ENCODE measurements at regions not wholly inside any gene's neighbourhood (a gene's known extent, or its start where the extent isn't known, plus 50 kb on each side); places are given as distances from the start of the nearest gene placed in this dataset.
"Not testable (repeated sequence)": the region's sequence is repeated elsewhere in the genome, so short reads cannot be mapped to it uniquely, and the experiment has no call there.

- H3K9ac ChIP-seq (ENCODE audit: low read depth in 1 of 2, low read length in 2 of 2): no peak overlapping the region
- H3K4me1 ChIP-seq (ENCODE audit: control insufficient read depth in 2 of 2, insufficient read depth in 2 of 2, low read length in 2 of 2): peaks cover 0 to 3% of the 10 kb centered on the region in 2 donors
- H3K9me3 ChIP-seq (ENCODE audit: control insufficient read depth in 2 of 2, low read length in 2 of 2): no peaks in the 10 kb centered on the region
- H3K36me3 ChIP-seq (ENCODE audit: control insufficient read depth in 2 of 2, insufficient read depth in 2 of 2, low read length in 2 of 2): no peaks in the 10 kb centered on the region
- H3K27ac ChIP-seq (ENCODE audit: low read depth in 2 of 2, low read length in 2 of 2): no peak overlapping the region
- no peak overlapping the region for H3K4me3 ChIP-seq (ENCODE audit: low read length in 2 of 2)
- no peaks in the 10 kb centered on the region for H3K27me3 ChIP-seq (ENCODE audit: control insufficient read depth in 2 of 2, insufficient read depth in 2 of 2, low read length in 2 of 2)
These were observed 110.2 kb upstream of the C1GALT1C1 start for GRCh38 chrX:120740072-120740471.

- Histone ChIP-seq H3K9ac (ENCODE audit: low read depth in 1 of 2, low read length in 2 of 2) (no peak overlapping the region), H3K4me1 (ENCODE audit: control insufficient read depth in 2 of 2, insufficient read depth in 2 of 2, low read length in 2 of 2) (peaks cover 0 to 3% of the 10 kb centered on the region in 2 donors), H3K36me3 (ENCODE audit: control insufficient read depth in 2 of 2, insufficient read depth in 2 of 2, low read length in 2 of 2) (no peaks in the 10 kb centered on the region), H3K27me3 (ENCODE audit: control insufficient read depth in 2 of 2, insufficient read depth in 2 of 2, low read length in 2 of 2) (no peaks in the 10 kb centered on the region), H3K4me3 (ENCODE audit: low read length in 2 of 2) (no peak overlapping the region), H3K9me3 (ENCODE audit: control insufficient read depth in 2 of 2, low read length in 2 of 2) (no peaks in the 10 kb centered on the region), H3K27ac (ENCODE audit: low read depth in 2 of 2, low read length in 2 of 2) (no peak overlapping the region)
These were observed 109.4 kb upstream of the C1GALT1C1 start for GRCh38 chrX:120739300-120739699.

- Histone ChIP-seq H3K27me3 (ENCODE audit: control insufficient read depth in 2 of 2, insufficient read depth in 2 of 2, low read length in 2 of 2) (no peaks in the 10 kb centered on the region), H3K9me3 (ENCODE audit: control insufficient read depth in 2 of 2, low read length in 2 of 2) (no peaks in the 10 kb centered on the region), H3K27ac (ENCODE audit: low read depth in 2 of 2, low read length in 2 of 2) (no peak overlapping the region), H3K36me3 (ENCODE audit: control insufficient read depth in 2 of 2, insufficient read depth in 2 of 2, low read length in 2 of 2) (no peaks in the 10 kb centered on the region), H3K9ac (ENCODE audit: low read depth in 1 of 2, low read length in 2 of 2) (no peak overlapping the region), H3K4me1 (ENCODE audit: control insufficient read depth in 2 of 2, insufficient read depth in 2 of 2, low read length in 2 of 2) (no peaks in the 10 kb centered on the region), H3K4me3 (ENCODE audit: low read length in 2 of 2) (no peak overlapping the region)
These were observed 107.1 kb upstream of the C1GALT1C1 start for GRCh38 chrX:120736989-120737388.

GRCh38 chrX:120735966-120736365 is 106.1 kb upstream of the C1GALT1C1 start:
- Histone ChIP-seq H3K9ac (ENCODE audit: low read depth in 1 of 2, low read length in 2 of 2) (no peak overlapping the region), H3K9me3 (ENCODE audit: control insufficient read depth in 2 of 2, low read length in 2 of 2) (no peaks in the 10 kb centered on the region)

GRCh38 chrX:120732879-120733278 is 103.0 kb upstream of the C1GALT1C1 start:
- Histone ChIP-seq H3K36me3 (ENCODE audit: control insufficient read depth in 2 of 2, insufficient read depth in 2 of 2, low read length in 2 of 2) (no peaks in the 10 kb centered on the region), H3K4me3 (ENCODE audit: low read length in 2 of 2) (no peak overlapping the region), H3K9ac (ENCODE audit: low read depth in 1 of 2, low read length in 2 of 2) (no peak overlapping the region), H3K27me3 (ENCODE audit: control insufficient read depth in 2 of 2, insufficient read depth in 2 of 2, low read length in 2 of 2) (no peaks in the 10 kb centered on the region), H3K4me1 (ENCODE audit: control insufficient read depth in 2 of 2, insufficient read depth in 2 of 2, low read length in 2 of 2) (no peaks in the 10 kb centered on the region), H3K9me3 (ENCODE audit: control insufficient read depth in 2 of 2, low read length in 2 of 2) (no peaks in the 10 kb centered on the region), H3K27ac (ENCODE audit: low read depth in 2 of 2, low read length in 2 of 2) (no peak overlapping the region)

More at GRCh38 chrX:120735966-120736365, 106.1 kb upstream of the C1GALT1C1 start:
- H3K36me3 ChIP-seq (ENCODE audit: control insufficient read depth in 2 of 2, insufficient read depth in 2 of 2, low read length in 2 of 2): no peaks in the 10 kb centered on the region
- no peaks in the 10 kb centered on the region for H3K27me3 ChIP-seq (ENCODE audit: control insufficient read depth in 2 of 2, insufficient read depth in 2 of 2, low read length in 2 of 2)
- no peak overlapping the region for H3K27ac ChIP-seq (ENCODE audit: low read depth in 2 of 2, low read length in 2 of 2)
- H3K4me1 ChIP-seq (ENCODE audit: control insufficient read depth in 2 of 2, insufficient read depth in 2 of 2, low read length in 2 of 2): no peaks in the 10 kb centered on the region
- no peak overlapping the region for H3K4me3 ChIP-seq (ENCODE audit: low read length in 2 of 2)

GRCh38 chrX:120732461-120732860 is 102.6 kb upstream of the C1GALT1C1 start:
- no peak overlapping the region for H3K4me3 ChIP-seq (ENCODE audit: low read length in 2 of 2)
- H3K9me3 ChIP-seq (ENCODE audit: control insufficient read depth in 2 of 2, low read length in 2 of 2): no peaks in the 10 kb centered on the region
- no peaks in the 10 kb centered on the region for H3K36me3 ChIP-seq (ENCODE audit: control insufficient read depth in 2 of 2, insufficient read depth in 2 of 2, low read length in 2 of 2)
- no peaks in the 10 kb centered on the region for H3K27me3 ChIP-seq (ENCODE audit: control insufficient read depth in 2 of 2, insufficient read depth in 2 of 2, low read length in 2 of 2)
- no peak overlapping the region for H3K27ac ChIP-seq (ENCODE audit: low read depth in 2 of 2, low read length in 2 of 2)
- no peaks in the 10 kb centered on the region for H3K4me1 ChIP-seq (ENCODE audit: control insufficient read depth in 2 of 2, insufficient read depth in 2 of 2, low read length in 2 of 2)
- no peak overlapping the region for H3K9ac ChIP-seq (ENCODE audit: low read depth in 1 of 2, low read length in 2 of 2)

GRCh38 chrX:120731386-120731785 is 101.5 kb upstream of the C1GALT1C1 start:
- no peaks in the 10 kb centered on the region for H3K9me3 ChIP-seq (ENCODE audit: control insufficient read depth in 2 of 2, low read length in 2 of 2)
- H3K4me1 ChIP-seq (ENCODE audit: control insufficient read depth in 2 of 2, insufficient read depth in 2 of 2, low read length in 2 of 2): no peaks in the 10 kb centered on the region
- H3K36me3 ChIP-seq (ENCODE audit: control insufficient read depth in 2 of 2, insufficient read depth in 2 of 2, low read length in 2 of 2): no peaks in the 10 kb centered on the region
- no peak overlapping the region for H3K9ac ChIP-seq (ENCODE audit: low read depth in 1 of 2, low read length in 2 of 2)
- H3K27ac ChIP-seq (ENCODE audit: low read depth in 2 of 2, low read length in 2 of 2): no peak overlapping the region
- H3K4me3 ChIP-seq (ENCODE audit: low read length in 2 of 2): no peak overlapping the region
- no peaks in the 10 kb centered on the region for H3K27me3 ChIP-seq (ENCODE audit: control insufficient read depth in 2 of 2, insufficient read depth in 2 of 2, low read length in 2 of 2)

GRCh38 chrX:120729506-120730255 is 99.8 kb upstream of the C1GALT1C1 start:
- H3K4me3 ChIP-seq (ENCODE audit: low read length in 2 of 2); H3K36me3 ChIP-seq (ENCODE audit: control insufficient read depth in 2 of 2, insufficient read depth in 2 of 2, low read length in 2 of 2); H3K27me3 ChIP-seq (ENCODE audit: control insufficient read depth in 2 of 2, insufficient read depth in 2 of 2, low read length in 2 of 2); H3K4me1 ChIP-seq (ENCODE audit: control insufficient read depth in 2 of 2, insufficient read depth in 2 of 2, low read length in 2 of 2); H3K9ac ChIP-seq (ENCODE audit: low read depth in 1 of 2, low read length in 2 of 2); H3K27ac ChIP-seq (ENCODE audit: low read depth in 2 of 2, low read length in 2 of 2); H3K9me3 ChIP-seq (ENCODE audit: control insufficient read depth in 2 of 2, low read length in 2 of 2): not testable (repeated sequence)

GRCh38 chrX:120727911-120728310 is 98.1 kb upstream of the C1GALT1C1 start:
- no peaks in the 10 kb centered on the region for H3K9me3 ChIP-seq (ENCODE audit: control insufficient read depth in 2 of 2, low read length in 2 of 2)
- no peaks in the 10 kb centered on the region for H3K36me3 ChIP-seq (ENCODE audit: control insufficient read depth in 2 of 2, insufficient read depth in 2 of 2, low read length in 2 of 2)
- no peak overlapping the region for H3K4me3 ChIP-seq (ENCODE audit: low read length in 2 of 2)
- no peaks in the 10 kb centered on the region for H3K27me3 ChIP-seq (ENCODE audit: control insufficient read depth in 2 of 2, insufficient read depth in 2 of 2, low read length in 2 of 2)
- no peak overlapping the region for H3K27ac ChIP-seq (ENCODE audit: low read depth in 2 of 2, low read length in 2 of 2)
- no peaks in the 10 kb centered on the region for H3K4me1 ChIP-seq (ENCODE audit: control insufficient read depth in 2 of 2, insufficient read depth in 2 of 2, low read length in 2 of 2)
- H3K9ac ChIP-seq (ENCODE audit: low read depth in 1 of 2, low read length in 2 of 2): no peak overlapping the region

- no peaks in the 10 kb centered on the region for H3K9me3 ChIP-seq (ENCODE audit: control insufficient read depth in 2 of 2, low read length in 2 of 2)
- no peaks in the 10 kb centered on the region for H3K27me3 ChIP-seq (ENCODE audit: control insufficient read depth in 2 of 2, insufficient read depth in 2 of 2, low read length in 2 of 2)
- H3K27ac ChIP-seq (ENCODE audit: low read depth in 2 of 2, low read length in 2 of 2): no peak overlapping the region
These were observed 97.6 kb upstream of the C1GALT1C1 start for GRCh38 chrX:120727452-120727851.

More at GRCh38 chrX:120727452-120727851, 97.6 kb upstream of the C1GALT1C1 start:
- Histone ChIP-seq H3K36me3 (ENCODE audit: control insufficient read depth in 2 of 2, insufficient read depth in 2 of 2, low read length in 2 of 2) (no peaks in the 10 kb centered on the region), H3K4me3 (ENCODE audit: low read length in 2 of 2) (no peak overlapping the region), H3K4me1 (ENCODE audit: control insufficient read depth in 2 of 2, insufficient read depth in 2 of 2, low read length in 2 of 2) (no peaks in the 10 kb centered on the region), H3K9ac (ENCODE audit: low read depth in 1 of 2, low read length in 2 of 2) (no peak overlapping the region)
